ENCODE measurements at regions not wholly inside any gene's neighbourhood (a gene's known extent, or its start where the extent isn't known, plus 50 kb on each side); places are given as distances from the start of the nearest gene placed in this dataset.

DNA sequence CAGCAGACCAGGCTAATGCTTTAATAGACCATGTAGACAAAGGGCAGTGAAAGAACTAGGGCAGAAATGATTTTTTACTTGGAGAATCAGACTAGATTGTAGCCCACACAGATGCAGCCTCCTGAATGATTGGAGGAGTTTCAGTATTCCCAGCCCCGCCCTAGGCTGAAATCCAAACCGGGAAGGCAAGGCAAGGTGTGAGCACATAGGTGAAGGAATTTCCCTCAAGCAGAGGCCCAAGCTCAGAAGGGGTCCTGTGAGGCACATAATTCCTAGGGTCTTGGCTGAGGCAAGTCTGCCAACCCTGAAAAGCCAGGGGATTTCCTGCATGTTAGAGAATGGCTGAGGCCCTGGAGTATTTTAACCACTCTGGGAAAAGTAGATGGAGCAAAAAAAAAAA lies 56.4 kb upstream of the PAK3 start:
- TF ChIP-seq, protein P1, sequence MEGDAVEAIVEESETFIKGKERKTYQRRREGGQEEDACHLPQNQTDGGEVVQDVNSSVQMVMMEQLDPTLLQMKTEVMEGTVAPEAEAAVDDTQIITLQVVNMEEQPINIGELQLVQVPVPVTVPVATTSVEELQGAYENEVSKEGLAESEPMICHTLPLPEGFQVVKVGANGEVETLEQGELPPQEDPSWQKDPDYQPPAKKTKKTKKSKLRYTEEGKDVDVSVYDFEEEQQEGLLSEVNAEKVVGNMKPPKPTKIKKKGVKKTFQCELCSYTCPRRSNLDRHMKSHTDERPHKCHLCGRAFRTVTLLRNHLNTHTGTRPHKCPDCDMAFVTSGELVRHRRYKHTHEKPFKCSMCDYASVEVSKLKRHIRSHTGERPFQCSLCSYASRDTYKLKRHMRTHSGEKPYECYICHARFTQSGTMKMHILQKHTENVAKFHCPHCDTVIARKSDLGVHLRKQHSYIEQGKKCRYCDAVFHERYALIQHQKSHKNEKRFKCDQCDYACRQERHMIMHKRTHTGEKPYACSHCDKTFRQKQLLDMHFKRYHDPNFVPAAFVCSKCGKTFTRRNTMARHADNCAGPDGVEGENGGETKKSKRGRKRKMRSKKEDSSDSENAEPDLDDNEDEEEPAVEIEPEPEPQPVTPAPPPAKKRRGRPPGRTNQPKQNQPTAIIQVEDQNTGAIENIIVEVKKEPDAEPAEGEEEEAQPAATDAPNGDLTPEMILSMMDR (optimal IDR thresholded peaks at IDR 0.05 in 1 of 3, IDR thresholded peaks at IDR 0.05 in 1 of 3, conservative IDR thresholded peaks at IDR 0.05 in 1 of 3; ENCODE audit: extremely low read depth in 1 of 3, insufficient read depth in 2 of 3, low read length in 3 of 3): no peak
- no peak for TF ChIP-seq EZH2 (IDR thresholded peaks at IDR 0.05; ENCODE audit: low read length)

All from keratinocyte (primary cell).